H9 (cell line): ENCODE measurements at regions not wholly inside any gene's neighbourhood (a gene's known extent, or its start where the extent isn't known, plus 50 kb on each side); places are given as distances from the start of the nearest gene placed in this dataset.

Source experiments
- DNase-seq: peaks from one replicate; pipeline ENCODE4 v3.0.0-alpha.2; 2017
- H2AFZ ChIP-seq: one replicate; pipeline ENCODE4 v1.6.1; 2013; ENCODE audit warnings: mild to moderate bottlenecking, low read length, control low read depth, moderate library complexity
- H2AK5ac ChIP-seq: 2 replicates; pipeline ENCODE4 v1.6.1; 2013; ENCODE audit warnings: low read length, control low read depth, mixed read lengths; ENCODE audit not compliant: insufficient read length
- H2BK120ac ChIP-seq: one replicate; pipeline ENCODE4 v1.6.1; 2013; ENCODE audit warnings: low read depth, mild to moderate bottlenecking, low read length, control low read depth, inconsistent platforms; ENCODE audit not compliant: poor library complexity, severe bottlenecking
- H2BK12ac ChIP-seq: 2 replicates; pipeline ENCODE4 v1.6.1; 2013; ENCODE audit warnings: low read length, control low read depth, mixed read lengths, low read depth; ENCODE audit not compliant: insufficient read length
- H2BK15ac ChIP-seq: 2 replicates; pipeline ENCODE4 v1.6.1; 2013; ENCODE audit warnings: low read depth, low read length, control low read depth
- H2BK20ac ChIP-seq: one replicate; pipeline ENCODE4 v1.6.1; 2013; ENCODE audit warnings: low read depth, mild to moderate bottlenecking, low read length, control low read depth, inconsistent platforms; ENCODE audit not compliant: poor library complexity, severe bottlenecking
- H2BK5ac ChIP-seq: 2 replicates; pipeline ENCODE4 v1.6.1; 2013; ENCODE audit warnings: low read length, control low read depth, mixed read lengths; ENCODE audit not compliant: insufficient read length
- H3K14ac ChIP-seq: 2 replicates; pipeline ENCODE4 v1.6.1; 2013; ENCODE audit warnings: low read length, control low read depth; ENCODE audit not compliant: insufficient read depth
- H3K18ac ChIP-seq: 2 replicates; pipeline ENCODE4 v1.6.1; 2013; ENCODE audit warnings: low read depth, mild to moderate bottlenecking, mixed read lengths, low read length, control low read depth; ENCODE audit not compliant: insufficient read length
- H3K23ac ChIP-seq: 2 replicates; pipeline ENCODE4 v1.6.1; 2013; ENCODE audit warnings: low read length, control low read depth, mixed read lengths, low read depth; ENCODE audit not compliant: insufficient read length
- H3K23me2 ChIP-seq: 2 replicates; pipeline ENCODE4 v1.6.1; 2013; ENCODE audit warnings: low read depth, mild to moderate bottlenecking, mixed read lengths, low read length, control low read depth; ENCODE audit not compliant: insufficient read length, poor library complexity, severe bottlenecking
- H3K27ac ChIP-seq: 2 replicates; pipeline ENCODE4 v1.5.1; 2013; ENCODE audit warnings: low read length, control low read depth, mixed read lengths, low read depth; ENCODE audit not compliant: insufficient read length
- H3K27me3 ChIP-seq: 2 replicates; pipeline ENCODE4 v1.6.1; 2013; ENCODE audit warnings: low read length, control low read depth, inconsistent platforms; ENCODE audit not compliant: insufficient read depth
- H3K4ac ChIP-seq: 2 replicates; pipeline ENCODE4 v1.6.1; 2013; ENCODE audit warnings: low read depth, mild to moderate bottlenecking, control low read depth, inconsistent platforms, low read length, moderate library complexity
- H3K4me1 ChIP-seq: 2 replicates; pipeline ENCODE4 v1.6.1; 2013; ENCODE audit warnings: low read length, control low read depth, inconsistent platforms; ENCODE audit not compliant: insufficient read depth
- H3K4me2 ChIP-seq: 2 replicates; pipeline ENCODE4 v1.6.1; 2013; ENCODE audit warnings: low read length, control low read depth, mixed read lengths; ENCODE audit not compliant: insufficient read length, insufficient read depth
- H3K56ac ChIP-seq: 2 replicates; pipeline ENCODE4 v1.6.1; 2013; ENCODE audit warnings: low read depth, mild to moderate bottlenecking, mixed read lengths, low read length, control low read depth; ENCODE audit not compliant: insufficient read length
- H3K79me1 ChIP-seq: 2 replicates; pipeline ENCODE4 v1.6.1; 2013; ENCODE audit warnings: low read depth, mild to moderate bottlenecking, moderate library complexity, low read length, control low read depth, inconsistent platforms; ENCODE audit not compliant: insufficient read depth, poor library complexity, severe bottlenecking
- H3K79me2 ChIP-seq: 2 replicates; pipeline ENCODE4 v1.6.1; 2013; ENCODE audit warnings: low read length, control low read depth, inconsistent platforms; ENCODE audit not compliant: insufficient read depth
- H3K9ac ChIP-seq: 2 replicates; pipeline ENCODE4 v1.6.1; 2013; ENCODE audit warnings: low read length, control low read depth, mixed read lengths; ENCODE audit not compliant: insufficient read length; ENCODE audit errors: extremely low read depth
- H3K9me3 ChIP-seq: one replicate; pipeline ENCODE4 v1.6.1; 2013; ENCODE audit warnings: low read depth, low read length, inconsistent platforms; ENCODE audit not compliant: control insufficient read depth
- H3T11ph ChIP-seq: one replicate; pipeline ENCODE4 v1.6.1; 2013; ENCODE audit warnings: mild to moderate bottlenecking, low read length, control low read depth, inconsistent platforms
- H4K20me1 ChIP-seq: one replicate; pipeline ENCODE4 v1.6.1; 2013; ENCODE audit not compliant: control insufficient read depth, insufficient read length, insufficient read depth
- H4K5ac ChIP-seq: 2 replicates; pipeline ENCODE4 v1.6.1; 2013; ENCODE audit warnings: low read depth, mild to moderate bottlenecking, mixed read lengths, low read length, control low read depth; ENCODE audit not compliant: insufficient read length
- H4K8ac ChIP-seq: replicated peaks from 2 replicates; pipeline ENCODE4 v1.6.1; 2013; ENCODE audit warnings: low read length, control low read depth, mixed read lengths, low read depth; ENCODE audit not compliant: insufficient read length
- H4K91ac ChIP-seq: 2 replicates; pipeline ENCODE4 v1.6.1; 2013; ENCODE audit warnings: low read depth, mild to moderate bottlenecking, moderate library complexity, mixed read lengths, low read length, control low read depth; ENCODE audit not compliant: insufficient read length
- H3K27ac Mint-ChIP-seq, 3 experiments: 2 replicates in 2 of 3; 3 replicates in 1 of 3; pipeline ENCODE4 v1.8.0; 2020 to 2021; ENCODE audit warnings: mixed read lengths in 3 of 3, mild to moderate bottlenecking in 1 of 3, moderate library complexity in 1 of 3
- H3K27me3 Mint-ChIP-seq: 2 replicates; pipeline ENCODE4 v1.8.0; 2021; ENCODE audit warnings: low read depth, mild to moderate bottlenecking, moderate library complexity, mixed read lengths
- H3K36me3 Mint-ChIP-seq, 3 experiments: 2 replicates in 2 of 3; 3 replicates in 1 of 3; pipeline ENCODE4 v1.8.0; 2020 to 2021; ENCODE audit warnings: low read depth in 3 of 3, mixed read lengths in 3 of 3; ENCODE audit not compliant: insufficient read depth in 1 of 3
- H3K4me1 Mint-ChIP-seq, 2 experiments: 2 replicates each; pipeline ENCODE4 v1.8.0; 2020; ENCODE audit warnings: mixed read lengths in 2 of 2
- H3K4me3 Mint-ChIP-seq, 2 experiments: 2 replicates in 1 of 2; 3 replicates in 1 of 2; pipeline ENCODE4 v1.8.0; 2020 to 2021; ENCODE audit warnings: mild to moderate bottlenecking in 2 of 2, mixed read lengths in 2 of 2, moderate library complexity in 1 of 2
- H3K9me3 Mint-ChIP-seq, 2 experiments: 2 replicates in 1 of 2; 3 replicates in 1 of 2; pipeline ENCODE4 v1.8.0; 2020; ENCODE audit warnings: mild to moderate bottlenecking in 2 of 2, mixed read lengths in 2 of 2, moderate library complexity in 1 of 2
- CTCF ChIP-seq: fragments of 200-600 bp; sonication (generic); conservative IDR thresholded peaks from 3 replicates; pipeline ENCODE4 v1.8.0; 2021; ENCODE audit warnings: antibody characterized with exemption, mild to moderate bottlenecking
- WGBS: extraction: QIAGEN DNeasy Blood & Tissue Kit; methylation state at CpG from one replicate; pipeline ENCODE4 v1.1.7; 2013; ENCODE audit warnings: missing lambda C conversion rate, low lambda C conversion rate, mixed read lengths; ENCODE audit not compliant: insufficient read length; ENCODE audit errors: extremely low coverage; 5-methylcytosine and 5-hydroxymethylcytosine counted together

GRCh38 chr10:47160261-47160908 lies 139.6 kb upstream of the GDF10 start:
- no peak overlapping the region for H3K4ac ChIP-seq
- no peaks in the 10 kb centered on the region for H3K4me1 ChIP-seq
- H3K23me2 ChIP-seq: peaks cover 3% of the 10 kb centered on the region
- H3K4me1 Mint-ChIP-seq: no peaks in the 10 kb centered on the region
- no peak overlapping the region for H4K8ac ChIP-seq
- no peak overlapping the region for H2BK120ac ChIP-seq
- H3K9ac ChIP-seq: no peak overlapping the region
- H4K5ac ChIP-seq: no peak overlapping the region
- H3T11ph ChIP-seq: no peak overlapping the region
- H3K79me2 ChIP-seq: no peaks in the 10 kb centered on the region
- TF ChIP-seq CTCF: no peak
- peaks cover 3% of the 10 kb centered on the region; the same call in 1 of the 2 replicates for H3K27me3 Mint-ChIP-seq
- no peak overlapping the region for H3K18ac ChIP-seq
- H4K20me1 ChIP-seq: no peaks in the 10 kb centered on the region
- H3K9me3 Mint-ChIP-seq: peaks cover 11 to 12% of the 10 kb centered on the region in 2 experiments
- no peak for DNase-seq
- no peak overlapping the region for H3K4me2 ChIP-seq
- no peak overlapping the region for H2BK20ac ChIP-seq
- H2BK5ac ChIP-seq: no peak overlapping the region
- no CpG with 5 or more reads among the region's 9 CpGs for WGBS
- H3K56ac ChIP-seq: no peak overlapping the region
- no peak overlapping the region for H3K23ac ChIP-seq
- H2AK5ac ChIP-seq: no peak overlapping the region
- no peak overlapping the region for H3K27ac ChIP-seq
- no peak overlapping the region for H2BK12ac ChIP-seq
- no peak overlapping the region for H2BK15ac ChIP-seq
- no peak overlapping the region for H4K91ac ChIP-seq
- H3K36me3 Mint-ChIP-seq: peaks cover 0 to 6% (median 0%) of the 10 kb centered on the region in 3 experiments; a peak in 3 of 7 replicates
- H3K4me3 Mint-ChIP-seq: no peak overlapping the region; a peak in 1 of 5 replicates
- no peak overlapping the region for H3K27ac Mint-ChIP-seq
- no peaks in the 10 kb centered on the region for H3K27me3 ChIP-seq
- H3K9me3 ChIP-seq: no peaks in the 10 kb centered on the region
- no peak overlapping the region for H3K14ac ChIP-seq
- H2AFZ ChIP-seq: no peak overlapping the region
- no peaks in the 10 kb centered on the region for H3K79me1 ChIP-seq
